ENCODE measurements at regions not wholly inside any gene's neighbourhood (a gene's known extent, or its start where the extent isn't known, plus 50 kb on each side); places are given as distances from the start of the nearest gene placed in this dataset.
"Not testable (repeated sequence)": the region's sequence is repeated elsewhere in the genome, so short reads cannot be mapped to it uniquely, and the experiment has no call there.

DNA sequence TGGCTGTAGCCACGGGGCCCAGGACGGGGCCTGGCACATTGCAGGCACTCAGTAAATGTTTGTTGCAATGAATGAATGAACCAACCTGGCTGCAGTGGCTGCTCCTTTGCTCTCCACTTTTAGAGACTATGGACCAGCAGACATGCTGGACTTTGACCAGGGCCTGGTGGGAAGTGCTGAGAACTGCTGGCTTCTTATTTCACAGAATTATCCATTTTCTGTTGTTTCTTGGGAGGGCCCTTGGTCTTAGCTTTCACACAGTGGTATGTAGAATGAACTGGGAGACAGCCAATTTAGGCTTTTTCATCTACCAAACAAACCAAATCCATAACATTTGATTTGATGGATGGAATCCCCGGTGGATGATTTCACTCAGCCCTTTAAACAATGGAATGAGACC, 78.0 kb upstream of the LHFPL2 start:
- DNase-seq, result no peak

DNA sequence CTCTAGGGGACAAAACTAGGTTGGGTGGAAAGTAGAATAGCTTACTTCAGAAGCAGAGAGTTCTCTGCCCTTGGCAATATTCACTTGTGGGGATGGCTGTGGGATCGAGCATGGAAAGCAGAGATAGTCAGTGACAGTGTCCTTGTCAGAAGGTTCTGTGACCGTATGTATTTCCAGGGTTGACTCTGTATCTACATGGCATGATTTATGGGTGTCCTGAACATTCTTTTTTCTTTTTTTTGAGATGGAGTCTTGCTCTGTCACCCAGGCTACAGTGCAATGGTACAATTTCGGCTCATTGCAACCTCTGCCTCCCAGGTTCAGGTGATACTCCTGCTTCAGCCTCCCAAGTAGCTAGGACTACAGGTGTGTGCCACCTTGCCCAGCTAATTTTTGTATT, 77.4 kb upstream of the LHFPL2 start:
- DNase-seq, result no peak

DNA sequence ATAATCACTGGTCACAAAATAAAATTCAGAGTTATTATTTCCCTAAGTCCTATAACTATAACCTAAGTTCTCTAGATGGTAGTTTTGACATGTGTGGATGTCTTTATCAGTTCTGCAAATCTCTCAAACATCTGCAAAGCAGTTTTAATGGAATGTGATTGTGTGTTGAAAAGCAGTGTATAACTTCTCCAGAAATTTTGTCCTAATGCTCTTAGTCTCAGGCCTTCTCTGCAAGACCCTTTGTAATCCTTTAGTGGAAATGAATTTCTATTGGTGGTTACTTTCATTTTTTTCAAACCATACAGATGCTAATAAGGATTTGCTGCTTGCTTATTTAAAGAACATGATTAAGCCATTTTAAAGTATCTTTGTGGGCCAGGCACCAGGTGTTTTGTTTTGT, 75.5 kb upstream of the LHFPL2 start:
- DNase-seq, result no peak

DNA sequence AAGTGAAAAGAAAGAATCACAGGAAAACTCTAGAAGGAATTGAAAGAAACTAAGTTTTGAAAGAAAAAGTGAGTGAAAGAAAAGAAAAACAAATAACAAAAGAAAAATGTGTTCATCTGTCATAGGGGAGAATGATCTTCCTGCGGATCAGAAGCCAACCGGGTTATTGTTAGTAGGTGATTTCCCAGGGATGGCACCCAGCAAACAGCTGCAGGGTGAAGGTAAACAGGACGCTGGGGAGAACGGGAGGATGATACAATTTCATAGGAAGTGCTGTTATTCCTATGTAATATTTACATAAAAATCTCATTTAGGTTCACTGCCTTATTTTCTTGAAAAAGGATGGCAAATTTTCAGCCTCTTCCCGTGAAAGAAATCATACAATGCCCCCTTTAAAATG, 72.4 kb upstream of the LHFPL2 start:
- DNase-seq, result peak in 1 of 3 experiments; percentile 21

DNA sequence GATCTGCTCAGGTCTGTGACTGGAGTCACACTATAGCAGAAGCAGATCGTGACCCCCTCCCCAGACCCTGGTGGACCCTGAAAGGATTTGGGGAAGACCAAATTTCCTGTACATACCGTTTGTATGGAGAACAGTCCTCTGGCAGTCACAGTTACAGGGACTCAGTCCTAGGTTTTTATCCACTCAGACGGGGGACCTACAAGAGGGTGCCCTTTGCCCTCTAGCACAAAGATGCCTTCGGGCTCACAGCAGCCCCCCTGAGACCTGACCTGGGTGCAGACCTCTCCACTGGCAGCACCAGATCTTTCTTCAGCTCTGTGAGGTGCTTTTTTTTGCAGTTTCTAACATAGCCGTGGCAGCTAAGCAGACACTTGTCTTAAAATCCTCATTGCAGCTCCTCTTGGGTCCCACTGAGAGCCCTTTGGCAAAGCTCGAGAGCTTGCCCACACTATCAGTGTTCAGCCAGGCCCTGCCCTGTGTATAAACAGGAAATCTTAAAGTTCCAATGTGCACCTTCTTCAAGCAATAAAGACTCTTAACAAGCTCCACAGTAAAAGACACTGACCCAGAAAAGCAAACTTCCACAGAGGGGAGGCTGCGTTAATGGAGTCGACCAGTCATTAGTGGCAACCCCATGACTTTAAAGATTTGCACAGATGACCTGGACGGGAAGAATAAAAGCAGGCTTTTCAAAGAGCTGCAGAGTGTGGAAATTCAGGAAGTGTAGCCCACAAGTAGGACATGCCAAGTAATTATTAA, 71.8 kb upstream of the LHFPL2 start:
- peak in 1 of 3 experiments; percentile 17 for DNase-seq

DNA sequence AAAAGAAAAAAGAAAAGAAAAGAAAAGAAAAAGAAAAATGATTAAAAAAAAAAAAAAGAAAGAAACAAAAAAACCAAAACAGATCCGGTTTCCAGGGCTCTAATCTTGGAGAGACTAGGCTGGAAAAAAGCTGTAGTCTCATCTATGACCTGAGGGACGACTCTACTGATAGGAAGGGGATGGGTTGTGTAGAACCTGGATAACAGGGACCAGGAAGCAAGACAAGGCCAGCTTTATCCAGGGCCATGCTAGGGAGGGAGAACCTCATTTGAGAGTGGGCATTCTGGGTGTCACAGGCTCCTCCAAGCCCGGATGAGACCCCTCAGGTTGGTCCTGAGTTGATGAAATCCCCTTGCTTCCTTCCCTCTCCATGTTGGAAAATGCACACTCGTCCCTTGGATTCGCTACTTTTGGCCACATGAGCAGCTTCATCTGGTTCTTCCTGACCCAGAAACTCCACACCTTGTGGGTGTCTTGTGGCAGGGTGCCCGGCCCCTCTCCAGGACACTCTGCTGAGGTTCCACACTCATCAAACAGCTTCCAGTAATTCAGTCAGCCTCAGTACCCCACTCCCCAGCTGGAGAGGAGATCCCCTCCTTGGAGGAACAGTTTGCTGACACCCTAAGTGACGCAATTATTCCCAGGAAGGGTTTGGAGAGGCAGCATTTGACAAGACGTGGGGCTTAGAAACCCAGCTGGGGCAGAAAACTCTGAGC, 71.1 kb upstream of the LHFPL2 start:
- no peak for DNase-seq

DNA sequence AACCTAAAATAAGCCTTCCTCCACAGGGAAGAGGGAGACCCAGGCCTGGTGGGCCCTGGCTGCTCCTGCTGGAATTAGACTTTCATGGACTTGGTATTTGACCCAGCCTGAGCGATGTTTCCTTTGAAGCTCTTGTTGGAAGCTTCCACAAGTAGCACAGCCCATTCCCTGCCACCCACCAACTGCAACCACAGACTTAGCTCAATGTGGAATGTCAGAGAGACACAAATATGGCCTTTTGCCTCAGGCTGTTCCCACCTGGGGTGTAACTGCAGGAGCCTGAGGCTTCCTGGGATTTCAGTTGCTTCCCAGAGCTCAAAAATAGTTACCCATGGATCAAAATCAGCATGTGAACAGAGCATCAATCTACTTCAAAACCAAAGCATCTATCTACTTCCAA, 70.3 kb upstream of the LHFPL2 start:
- peak in 1 of 3 experiments; percentile 8 for DNase-seq

DNA sequence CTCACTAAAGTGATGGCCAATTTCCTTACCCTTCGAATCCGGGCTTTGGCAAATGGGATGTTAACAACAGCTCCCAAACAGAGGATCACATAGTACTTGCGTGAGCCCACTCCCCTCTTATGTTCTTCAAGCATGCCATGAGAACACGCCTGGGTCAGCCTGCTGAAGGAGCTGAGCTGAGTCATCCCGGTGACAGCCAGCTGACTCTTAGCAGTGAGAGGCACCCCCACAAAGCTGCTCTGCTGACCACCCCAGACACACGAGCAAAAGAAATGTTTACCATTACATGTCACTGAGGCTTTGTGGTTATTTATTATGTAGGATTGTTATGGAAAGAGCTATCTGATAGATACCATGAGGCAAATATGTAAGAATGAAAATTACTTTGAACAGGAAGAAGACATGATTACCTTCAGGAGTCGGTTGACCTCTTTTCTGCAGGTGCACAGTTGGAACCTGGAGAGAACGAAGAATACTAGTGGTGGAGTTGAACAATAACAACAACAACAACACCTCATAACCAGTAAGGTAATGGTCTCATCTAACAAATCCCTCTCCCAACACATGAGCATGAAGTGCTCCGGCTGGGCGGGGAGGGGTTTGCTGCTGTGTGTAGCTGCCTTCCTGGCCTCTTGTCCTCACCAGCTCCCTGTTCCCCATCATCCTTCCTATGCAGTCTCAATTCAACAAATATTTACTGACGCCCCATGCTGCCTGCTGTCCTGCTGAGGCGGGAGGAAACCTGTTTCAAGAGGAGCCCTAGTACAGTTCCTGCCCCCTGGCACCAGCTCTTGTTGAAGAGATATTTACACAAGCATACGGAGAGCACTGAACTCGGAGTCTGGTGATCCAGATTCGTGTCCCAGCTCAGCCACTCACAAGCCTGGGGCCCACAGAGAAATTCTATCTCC, 69.4 kb upstream of the LHFPL2 start:
- DNase-seq, result peak in 2 of 3 experiments; percentile 61 to 80

DNA sequence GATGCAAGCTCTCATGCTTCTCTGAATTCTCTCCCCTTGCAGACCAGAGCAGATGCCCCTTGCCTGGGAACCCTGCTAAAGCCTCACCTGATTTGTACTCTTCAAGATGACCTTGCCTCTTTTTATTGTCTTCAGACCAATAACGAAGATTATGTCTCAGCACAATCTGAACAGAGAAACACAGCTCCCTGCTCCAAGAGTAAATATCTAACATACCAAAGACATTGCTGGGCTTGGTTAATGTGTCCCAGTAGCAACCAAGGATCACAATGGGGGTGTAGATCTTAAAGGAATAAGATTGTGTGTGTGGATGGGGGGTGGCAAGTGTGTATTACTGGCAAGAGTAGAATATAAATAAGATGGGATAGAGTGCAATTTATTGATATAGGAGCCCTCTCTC, 67.6 kb upstream of the LHFPL2 start:
- DNase-seq, result no peak

DNA sequence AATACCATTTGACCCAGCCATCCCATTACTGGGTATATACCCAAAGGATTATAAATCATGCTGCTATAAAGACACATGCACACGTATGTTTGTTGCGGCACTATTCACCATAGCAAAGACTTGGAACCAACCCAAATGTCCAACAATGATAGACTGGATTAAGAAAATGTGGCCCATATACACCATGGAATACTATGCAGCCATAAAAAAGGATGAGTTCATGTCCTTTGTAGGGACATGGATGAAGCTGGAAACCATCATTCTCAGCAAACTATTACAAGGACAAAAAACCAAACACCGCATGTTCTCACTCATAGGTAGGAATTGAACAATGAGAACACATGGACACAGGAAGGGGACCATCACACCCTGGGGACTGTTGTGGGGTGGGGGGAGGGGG, 66.8 kb upstream of the LHFPL2 start:
- not testable (repeated sequence) for DNase-seq

DNA sequence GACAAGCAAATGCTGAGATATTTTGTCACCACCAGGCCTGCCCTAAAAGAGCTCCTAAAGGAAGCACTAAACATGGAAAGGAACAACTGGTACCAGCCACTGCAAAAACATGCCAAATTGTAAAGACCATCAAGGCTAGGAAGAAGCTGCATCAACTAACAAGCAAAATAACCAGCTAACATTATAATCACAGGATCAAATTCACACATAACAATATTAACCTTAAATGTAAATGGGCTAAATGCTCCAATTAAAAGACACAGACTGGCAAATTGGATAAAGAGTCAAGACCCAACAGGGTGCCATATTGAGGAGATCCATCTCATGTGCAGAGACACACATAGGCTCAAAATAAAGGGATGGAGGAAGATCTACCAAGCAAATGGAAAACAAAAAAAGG, 63.1 kb upstream of the LHFPL2 start:
- DNase-seq, result not testable (repeated sequence)

DNA sequence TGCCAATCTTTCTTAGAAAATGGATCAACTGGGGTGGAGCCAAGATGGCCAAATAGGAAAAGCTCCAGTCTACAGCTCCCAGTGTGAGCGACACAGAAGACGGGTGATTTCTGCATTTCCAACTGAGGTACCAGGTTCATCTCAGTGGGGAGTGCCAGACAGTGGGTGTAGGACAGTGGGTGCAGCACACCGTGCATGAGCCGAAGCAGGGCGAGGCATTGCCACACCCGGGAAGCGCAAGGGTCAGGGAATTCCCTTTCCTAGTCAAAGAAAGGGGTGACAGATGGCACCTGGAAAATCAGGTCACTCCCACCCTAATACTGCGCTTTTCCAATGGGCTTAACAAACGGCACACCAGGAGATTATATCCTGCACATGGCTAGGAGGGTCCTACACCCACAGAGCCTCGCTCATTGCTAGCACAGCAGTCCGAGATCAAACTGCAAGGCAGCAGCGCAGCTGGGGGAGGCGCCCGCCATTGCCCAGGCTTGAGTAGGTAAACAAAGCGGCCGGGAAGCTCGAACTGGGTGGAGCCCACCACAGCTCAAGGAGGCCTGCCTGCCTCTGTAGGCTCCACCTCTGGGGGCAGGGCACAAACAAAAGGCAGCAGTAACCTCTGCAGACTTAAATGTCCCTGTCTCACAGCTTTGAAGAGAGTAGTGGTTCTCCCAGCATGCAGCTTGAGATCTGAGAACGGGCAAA, 61.3 kb upstream of the LHFPL2 start:
- DNase-seq, result not testable (repeated sequence)

DNA sequence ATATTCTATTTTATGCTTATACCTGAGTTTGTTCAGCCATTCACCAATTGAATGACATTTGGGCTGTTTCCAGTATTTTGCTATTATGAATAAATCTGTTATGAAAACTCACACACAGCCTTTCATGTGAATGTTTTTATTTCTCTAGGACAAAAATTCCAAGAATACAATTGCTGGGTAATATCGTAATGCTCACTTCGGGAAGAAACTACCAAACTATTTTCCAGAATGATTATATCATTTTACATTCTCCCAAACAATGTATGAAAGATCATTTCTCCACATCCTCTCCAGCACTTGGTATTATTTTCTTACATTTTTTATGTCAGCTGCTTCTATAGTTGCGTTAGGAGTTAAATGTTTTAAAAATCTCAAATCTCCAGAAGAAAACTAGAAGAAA, 58.3 kb upstream of the LHFPL2 start:
- no peak for DNase-seq

DNA sequence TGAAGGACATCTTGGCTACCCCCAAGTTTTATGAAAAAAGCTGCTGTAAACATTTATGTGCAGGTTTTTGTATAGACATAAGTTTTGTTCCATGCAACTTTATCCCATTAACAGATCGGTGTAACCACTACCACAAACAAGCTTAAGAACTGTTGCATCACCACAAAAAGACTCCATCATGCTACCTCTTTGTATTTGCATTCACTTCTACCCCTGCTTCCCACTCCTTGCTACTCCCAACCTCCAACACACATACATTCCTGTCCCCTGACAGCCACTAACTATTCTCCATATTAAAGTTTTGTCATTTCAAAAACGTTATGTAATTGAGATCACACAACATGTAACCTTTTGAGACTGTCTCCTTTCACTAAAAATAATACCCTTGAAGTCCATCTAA, 57.8 kb upstream of the LHFPL2 start:
- no peak for DNase-seq

DNA sequence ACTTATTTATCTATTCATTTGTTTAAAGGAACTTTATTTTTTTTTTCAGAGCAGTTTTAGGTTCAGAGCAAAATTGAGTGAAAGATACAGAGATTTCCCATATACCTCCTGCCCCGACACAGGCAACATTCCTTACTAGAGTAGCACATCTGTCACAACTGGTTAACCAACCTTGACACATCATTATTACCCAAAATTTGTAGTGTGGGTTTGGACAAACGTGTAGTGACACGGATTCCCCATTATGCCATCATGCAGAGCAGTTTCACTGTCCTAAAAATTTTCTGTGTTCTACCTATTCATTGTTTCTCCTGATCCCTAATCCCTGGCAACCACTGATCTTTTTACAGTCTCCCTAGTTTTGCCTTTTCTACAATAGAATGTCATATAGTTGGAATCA, 57.3 kb upstream of the LHFPL2 start:
- DNase-seq, result no peak

DNA sequence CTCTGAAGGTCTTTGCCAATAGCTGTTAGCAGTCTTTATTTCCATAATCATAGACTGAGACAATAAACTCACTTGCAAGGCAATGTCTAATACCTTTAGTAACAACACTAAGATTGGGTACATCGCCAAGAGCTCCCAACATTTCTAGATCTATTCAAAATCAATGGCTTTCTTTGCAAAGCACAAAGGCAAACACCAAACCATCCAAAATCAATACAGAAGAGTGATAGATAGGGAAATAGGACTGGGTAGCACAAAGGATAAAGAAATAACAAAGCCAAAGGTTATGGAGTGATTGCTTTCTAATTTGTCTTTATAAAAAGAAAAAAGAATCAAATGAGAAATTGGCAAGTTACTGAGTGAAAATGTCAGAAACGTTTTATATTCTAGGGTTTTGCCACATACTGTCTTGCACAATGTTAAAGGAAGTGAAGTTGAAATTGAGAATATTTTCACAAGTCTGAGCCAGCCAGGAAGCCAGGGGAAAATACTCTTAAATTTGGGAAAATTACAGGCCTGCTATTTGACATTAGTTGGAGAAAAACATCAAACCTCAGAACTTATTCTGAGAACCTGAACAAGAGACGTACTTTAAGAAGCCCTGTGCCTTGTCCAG, 53.3 kb upstream of the LHFPL2 start:
- DNase-seq, result no peak

DNA sequence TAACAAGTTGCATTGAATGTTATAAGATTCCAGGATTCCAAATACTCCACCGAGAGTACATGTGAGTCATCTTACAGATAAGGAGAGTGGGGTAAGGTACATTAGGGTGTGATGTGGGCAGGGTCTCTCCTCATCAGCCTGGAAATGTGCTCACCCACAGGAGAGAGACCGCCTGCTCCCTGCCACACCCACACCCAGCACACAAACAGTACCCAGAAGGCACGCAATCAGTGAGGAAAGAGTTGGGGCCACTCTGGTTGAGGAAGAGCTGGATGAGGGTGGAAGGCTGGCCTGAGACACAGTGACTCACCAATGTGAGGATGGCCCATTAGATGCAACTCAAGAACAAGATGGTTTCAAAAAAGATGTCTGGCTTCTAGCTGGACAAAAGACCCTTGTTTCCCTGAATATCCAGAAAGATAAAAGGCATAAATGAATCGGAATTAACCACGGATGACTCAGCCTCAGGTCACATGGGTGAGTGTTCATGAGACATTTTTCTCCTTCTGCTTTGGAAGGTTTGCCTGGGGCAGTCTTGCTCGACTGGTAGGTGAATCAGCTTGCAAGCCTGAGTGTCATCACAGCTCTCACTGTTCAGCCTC, 51.1 kb upstream of the LHFPL2 start:
- DNase-seq, result no peak

DNA sequence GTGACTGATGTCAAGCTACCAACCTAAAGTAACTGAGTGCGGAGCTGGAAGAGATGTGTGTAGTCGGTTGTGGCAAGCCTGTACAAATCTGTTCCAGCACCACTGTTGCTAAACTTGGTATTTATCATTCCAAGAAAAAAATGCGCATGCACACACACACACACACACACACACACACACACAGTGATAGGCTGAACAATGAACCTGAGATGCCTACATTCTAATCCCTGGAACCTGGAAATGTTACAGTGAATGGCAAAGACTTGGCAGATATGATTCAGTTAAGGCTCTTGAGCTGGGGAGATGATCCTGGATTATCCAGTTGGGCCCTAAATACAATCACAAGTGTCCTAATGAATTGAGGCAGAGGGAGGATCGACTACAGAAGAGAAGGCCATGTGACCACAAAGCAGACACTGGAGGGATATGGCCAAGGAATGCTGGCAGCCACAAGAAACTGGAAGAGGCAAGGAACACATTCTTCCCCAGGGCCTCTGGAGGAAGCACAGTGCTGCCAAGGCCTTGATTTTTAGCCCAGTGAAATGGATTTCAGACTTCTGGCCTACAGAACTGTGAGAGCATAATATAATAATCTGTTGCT, 49.7 kb upstream of the LHFPL2 start:
- DNase-seq, result no peak
